ENCODE measurements at regions not wholly inside any gene's neighbourhood (a gene's known extent, or its start where the extent isn't known, plus 50 kb on each side); places are given as distances from the start of the nearest gene placed in this dataset.
"Not testable (repeated sequence)": the region's sequence is repeated elsewhere in the genome, so short reads cannot be mapped to it uniquely, and the experiment has no call there.

DNA sequence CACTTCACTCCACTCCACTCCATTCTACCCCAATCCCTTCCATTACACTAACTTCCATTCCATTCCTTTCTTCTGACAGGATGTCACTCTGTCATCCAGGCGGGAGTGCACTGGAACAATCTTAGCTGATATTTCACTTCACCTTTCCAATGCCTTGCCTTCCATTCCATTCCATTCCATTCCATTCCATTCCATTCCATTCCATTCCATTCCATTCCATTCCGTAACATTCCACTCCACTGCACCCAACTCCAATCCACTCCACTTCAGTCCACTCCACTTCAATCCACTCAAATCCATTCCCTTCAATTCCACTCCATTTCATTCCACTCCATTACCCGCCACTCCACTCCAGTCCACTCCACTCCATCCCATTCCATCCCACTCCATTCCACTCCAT is 1099.4 kb downstream of the TSPY10 start:
- DNase-seq (ENCODE audit: low read depth in 1 of 2, low spot score in 1 of 2): peak in 1 of 2 experiments; percentile 67
- no peak for TF ChIP-seq JUND (IDR thresholded peaks at IDR 0.05; ENCODE audit: low read depth)
- in situ Hi-C loops (cut with HindIII; ENCODE audit: low pct_unique_long_range_greater_than_20kb, low sequenced_read_pairs): no loop called here

DNA sequence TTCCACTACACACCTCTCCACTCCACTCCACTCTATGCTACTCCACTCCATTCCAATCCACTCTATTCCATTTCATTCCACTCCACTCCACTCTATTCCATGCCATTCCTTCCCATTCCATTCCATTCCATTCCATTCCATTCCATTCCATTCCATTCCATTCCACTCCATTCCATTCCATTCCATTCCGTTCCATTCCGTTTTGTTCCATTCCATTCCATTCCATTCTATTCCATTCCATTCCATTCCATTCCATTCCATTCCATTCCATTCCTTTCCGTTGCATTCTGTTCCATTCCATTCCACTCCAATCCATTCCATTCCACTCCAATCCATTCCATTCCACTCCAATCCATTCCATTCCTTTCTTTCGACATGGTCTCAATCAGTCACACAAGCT is 1121.1 kb downstream of the TSPY10 start:
- DNase-seq (ENCODE audit: low read depth in 1 of 2, low spot score in 1 of 2); in situ Hi-C loops (cut with HindIII; ENCODE audit: low pct_unique_long_range_greater_than_20kb, low sequenced_read_pairs): not testable (repeated sequence)

DNA sequence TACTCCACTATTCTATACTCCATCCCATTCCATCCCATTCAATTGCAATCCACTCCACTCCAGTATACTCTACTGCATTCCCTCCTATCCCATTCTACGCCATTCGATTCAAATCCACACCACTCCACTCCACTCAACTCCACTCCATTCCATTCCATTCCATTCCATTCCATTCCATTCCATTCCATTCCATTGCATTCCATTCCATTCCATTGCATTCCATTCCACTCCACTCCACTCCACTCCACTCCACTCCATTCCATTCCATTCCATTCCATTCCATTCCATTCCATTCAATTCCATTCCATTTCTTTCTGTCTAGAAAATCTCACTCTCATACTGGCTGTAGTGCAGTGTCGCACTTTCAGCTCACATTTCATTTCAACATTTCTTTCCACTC is 1129.4 kb downstream of the TSPY10 start:
- DNase-seq (ENCODE audit: low read depth in 1 of 2, low spot score in 1 of 2); in situ Hi-C loops (cut with HindIII; ENCODE audit: low pct_unique_long_range_greater_than_20kb, low sequenced_read_pairs): not testable (repeated sequence)

GRCh38 chrY:10666785-10667184 is 1139.1 kb downstream of the TSPY10 start:
- in situ Hi-C loops (cut with HindIII; ENCODE audit: low pct_unique_long_range_greater_than_20kb, low sequenced_read_pairs): no loop called here
- no peak for TF ChIP-seq JUND (IDR thresholded peaks at IDR 0.05; ENCODE audit: low read depth)
- DNase-seq (ENCODE audit: low read depth in 1 of 2, low spot score in 1 of 2): no peak

DNA sequence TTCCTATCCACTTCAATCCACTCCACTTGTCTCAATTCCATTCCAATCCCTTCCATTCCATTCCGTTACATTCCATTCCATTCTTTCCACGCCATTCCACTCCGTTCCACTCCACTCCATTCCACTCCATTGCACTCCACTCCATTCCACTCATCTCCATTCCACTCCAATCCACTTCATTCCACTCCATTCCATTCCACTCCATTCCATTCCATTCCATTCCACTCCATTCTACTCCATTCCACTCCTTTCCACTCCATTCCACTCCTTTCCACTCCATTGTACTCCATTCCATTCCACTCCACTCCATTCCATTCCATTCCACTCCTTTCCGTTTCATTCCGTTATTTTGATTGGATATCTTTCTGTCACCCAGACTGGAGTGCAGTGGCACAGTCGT is 1158.7 kb downstream of the TSPY10 start:
- no peak for TF ChIP-seq JUND (IDR thresholded peaks at IDR 0.05; ENCODE audit: low read depth)
- no peak for DNase-seq (ENCODE audit: low read depth in 1 of 2, low spot score in 1 of 2)
- in situ Hi-C loops (cut with HindIII; ENCODE audit: low pct_unique_long_range_greater_than_20kb, low sequenced_read_pairs): no loop called here
